ENCODE measurements at regions not wholly inside any gene's neighbourhood (a gene's known extent, or its start where the extent isn't known, plus 50 kb on each side); places are given as distances from the start of the nearest gene placed in this dataset.

DNA sequence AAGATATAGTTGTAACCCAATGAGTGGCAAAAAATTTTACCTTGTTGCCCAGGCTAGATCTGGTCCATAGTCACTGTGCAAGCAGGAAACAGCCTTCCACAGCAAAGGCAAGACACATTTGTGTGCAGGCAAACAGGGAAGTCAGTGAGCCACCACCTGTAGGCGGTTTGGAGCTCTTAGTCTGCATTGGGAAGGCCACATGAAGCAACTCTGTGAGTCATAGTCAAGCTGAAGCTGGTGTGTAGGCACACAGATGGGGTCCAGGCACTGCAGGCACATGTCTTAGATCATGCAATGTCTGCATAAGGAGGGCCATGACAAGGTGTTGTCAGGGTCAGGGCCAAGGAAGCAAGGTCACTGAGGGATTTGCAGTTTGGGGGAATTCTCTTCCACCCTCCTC lies 543.2 kb upstream of the EPHA7 start:
- H3K4me1 ChIP-seq (ENCODE audit: control extremely low read depth in 1 of 4, control insufficient read depth in 4 of 4, insufficient read depth in 4 of 4, low read length in 3 of 4), result no peaks in the 10 kb centered on the region

DNA sequence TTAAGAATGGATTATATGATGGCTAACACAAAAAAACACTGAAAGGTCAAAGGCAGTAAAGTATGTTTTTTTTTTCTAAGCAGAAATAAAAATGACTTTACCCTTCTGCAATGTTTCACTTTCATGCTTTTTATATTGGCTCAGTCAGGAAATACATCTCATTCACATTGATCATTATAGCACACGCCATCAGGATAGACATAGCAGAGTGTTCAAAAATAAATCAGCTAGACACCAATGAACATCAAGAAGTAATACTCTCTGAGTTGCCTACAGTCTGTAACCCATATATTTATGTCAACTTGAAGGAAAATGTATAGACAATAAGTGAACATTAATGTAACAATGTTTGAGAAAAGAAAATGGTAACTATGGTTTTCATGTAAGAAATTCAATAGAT lies 535.2 kb upstream of the EPHA7 start:
- WGBS (ENCODE audit: insufficient coverage), result no CpG with 5 or more reads among the region's 1 CpG
- H3K27me3 ChIP-seq (replicated peaks in 2 of 5; ENCODE audit: control insufficient read depth in 4 of 5, insufficient read depth in 5 of 5, low read length in 4 of 5), result no peaks in the 10 kb centered on the region
- DNase-seq, result no peak
- no peaks in the 10 kb centered on the region for H3K36me3 ChIP-seq (ENCODE audit: control insufficient read depth in 4 of 4, insufficient read depth in 4 of 4, low read length in 3 of 4)
- H3K9me3 ChIP-seq (ENCODE audit: control extremely low read depth in 1 of 5, control insufficient read depth in 4 of 5, insufficient read depth in 2 of 5, low read depth in 1 of 5, low read length in 4 of 5), result no peaks in the 10 kb centered on the region
- H3K4me1 ChIP-seq (ENCODE audit: control extremely low read depth in 1 of 4, control insufficient read depth in 4 of 4, insufficient read depth in 4 of 4, low read length in 3 of 4), result no peaks in the 10 kb centered on the region
- CTCF ChIA-PET, result no interaction called here
- H3K27ac ChIP-seq (ENCODE audit: insufficient read depth in 1 of 2, low read depth in 1 of 2, low read length in 2 of 2, poor library complexity in 1 of 2, severe bottlenecking in 2 of 2), result no peak overlapping the region
- POLR2A ChIA-PET, result no interaction called here
- H3K4me3 ChIP-seq (ENCODE audit: control insufficient read depth in 1 of 7, extremely low read depth in 1 of 7, insufficient read depth in 4 of 7, low read depth in 2 of 7, low read length in 6 of 7), result no peak overlapping the region

More for the DNA sequence above, 543.2 kb upstream of the EPHA7 start:
- Histone ChIP-seq H3K27me3 (replicated peaks in 2 of 5; ENCODE audit: control insufficient read depth in 4 of 5, insufficient read depth in 5 of 5, low read length in 4 of 5) (no peaks in the 10 kb centered on the region), H3K36me3 (ENCODE audit: control insufficient read depth in 4 of 4, insufficient read depth in 4 of 4, low read length in 3 of 4) (no peaks in the 10 kb centered on the region), H3K9me3 (ENCODE audit: control extremely low read depth in 1 of 5, control insufficient read depth in 4 of 5, insufficient read depth in 2 of 5, low read depth in 1 of 5, low read length in 4 of 5) (peaks cover 0 to 1% (median 0%) of the 10 kb centered on the region in 5 experiments), H3K4me3 (ENCODE audit: control insufficient read depth in 1 of 7, extremely low read depth in 1 of 7, insufficient read depth in 4 of 7, low read depth in 2 of 7, low read length in 6 of 7) (no peak overlapping the region), H3K27ac (ENCODE audit: insufficient read depth in 1 of 2, low read depth in 1 of 2, low read length in 2 of 2, poor library complexity in 1 of 2, severe bottlenecking in 2 of 2) (no peak overlapping the region)
- CTCF ChIA-PET, result no interaction called here
- POLR2A ChIA-PET, result no interaction called here
- no peak for DNase-seq
- WGBS (ENCODE audit: insufficient coverage), result 71% methylated on average over 1 of the region's 1 CpG

DNA sequence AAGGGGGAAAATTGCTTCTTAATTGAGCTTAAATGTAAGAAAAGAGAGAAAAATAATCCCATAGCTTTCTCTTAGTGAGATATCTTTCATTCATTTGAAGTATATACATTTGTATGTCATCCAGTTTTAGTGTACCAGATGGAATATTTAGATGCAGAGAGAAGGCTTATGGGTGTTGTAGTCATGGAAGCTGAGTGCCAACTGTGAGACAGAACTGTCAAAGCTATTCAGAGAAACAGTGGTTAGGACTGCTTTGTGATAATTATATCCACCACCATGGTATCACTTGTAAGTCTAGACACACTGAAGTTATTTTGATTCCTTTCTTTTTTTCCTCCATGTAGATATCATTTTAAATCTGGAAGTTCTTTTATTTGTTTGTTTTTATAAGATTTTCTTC lies 524.3 kb upstream of the EPHA7 start:
- CTCF ChIA-PET, result no interaction called here

DNA sequence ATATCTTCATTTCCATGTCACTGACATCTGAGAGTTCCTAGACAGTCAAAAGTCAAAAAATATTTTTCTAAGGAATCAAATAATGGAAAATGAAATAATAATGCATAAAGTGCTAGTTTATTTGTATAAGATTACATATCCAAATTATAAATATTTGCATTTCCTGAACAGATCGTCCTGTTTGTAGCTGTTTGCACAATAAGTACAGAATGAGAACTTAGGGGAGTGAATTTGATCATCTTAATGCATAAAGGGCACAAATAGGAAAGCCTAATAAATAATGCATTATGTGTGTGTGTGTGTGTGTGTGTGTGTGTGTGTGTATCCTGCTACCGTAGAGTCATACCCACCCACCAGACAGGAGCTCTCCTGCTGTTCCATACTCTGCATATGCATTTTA lies 521.0 kb upstream of the EPHA7 start:
- H3K27me3 ChIP-seq (replicated peaks in 2 of 5; ENCODE audit: control insufficient read depth in 4 of 5, insufficient read depth in 5 of 5, low read length in 4 of 5), result no peaks in the 10 kb centered on the region
- no peak for DNase-seq
- no peaks in the 10 kb centered on the region for H3K4me1 ChIP-seq (ENCODE audit: control extremely low read depth in 1 of 4, control insufficient read depth in 4 of 4, insufficient read depth in 4 of 4, low read length in 3 of 4)
- H3K9me3 ChIP-seq (ENCODE audit: control extremely low read depth in 1 of 5, control insufficient read depth in 4 of 5, insufficient read depth in 2 of 5, low read depth in 1 of 5, low read length in 4 of 5), result no peaks in the 10 kb centered on the region
- H3K27ac ChIP-seq (ENCODE audit: insufficient read depth in 1 of 2, low read depth in 1 of 2, low read length in 2 of 2, poor library complexity in 1 of 2, severe bottlenecking in 2 of 2), result no peak overlapping the region
- POLR2A ChIA-PET, result no interaction called here
- H3K36me3 ChIP-seq (ENCODE audit: control insufficient read depth in 4 of 4, insufficient read depth in 4 of 4, low read length in 3 of 4), result no peaks in the 10 kb centered on the region
- CTCF ChIA-PET, result no interaction called here
- WGBS (ENCODE audit: insufficient coverage), result no CpG with 5 or more reads among the region's 2 CpGs
- no peak overlapping the region for H3K4me3 ChIP-seq (ENCODE audit: control insufficient read depth in 1 of 7, extremely low read depth in 1 of 7, insufficient read depth in 4 of 7, low read depth in 2 of 7, low read length in 6 of 7)

More for the DNA sequence above, 524.3 kb upstream of the EPHA7 start:
- H3K4me1 ChIP-seq (ENCODE audit: control extremely low read depth in 1 of 4, control insufficient read depth in 4 of 4, insufficient read depth in 4 of 4, low read length in 3 of 4), result no peaks in the 10 kb centered on the region
- POLR2A ChIA-PET, result no interaction called here
- H3K36me3 ChIP-seq (ENCODE audit: control insufficient read depth in 4 of 4, insufficient read depth in 4 of 4, low read length in 3 of 4), result no peaks in the 10 kb centered on the region
- H3K27ac ChIP-seq (ENCODE audit: insufficient read depth in 1 of 2, low read depth in 1 of 2, low read length in 2 of 2, poor library complexity in 1 of 2, severe bottlenecking in 2 of 2), result no peak overlapping the region
- no peak overlapping the region for H3K4me3 ChIP-seq (ENCODE audit: control insufficient read depth in 1 of 7, extremely low read depth in 1 of 7, insufficient read depth in 4 of 7, low read depth in 2 of 7, low read length in 6 of 7)
- H3K9me3 ChIP-seq (ENCODE audit: control extremely low read depth in 1 of 5, control insufficient read depth in 4 of 5, insufficient read depth in 2 of 5, low read depth in 1 of 5, low read length in 4 of 5), result no peaks in the 10 kb centered on the region
- no peak for DNase-seq
- no peaks in the 10 kb centered on the region for H3K27me3 ChIP-seq (replicated peaks in 2 of 5; ENCODE audit: control insufficient read depth in 4 of 5, insufficient read depth in 5 of 5, low read length in 4 of 5)

DNA sequence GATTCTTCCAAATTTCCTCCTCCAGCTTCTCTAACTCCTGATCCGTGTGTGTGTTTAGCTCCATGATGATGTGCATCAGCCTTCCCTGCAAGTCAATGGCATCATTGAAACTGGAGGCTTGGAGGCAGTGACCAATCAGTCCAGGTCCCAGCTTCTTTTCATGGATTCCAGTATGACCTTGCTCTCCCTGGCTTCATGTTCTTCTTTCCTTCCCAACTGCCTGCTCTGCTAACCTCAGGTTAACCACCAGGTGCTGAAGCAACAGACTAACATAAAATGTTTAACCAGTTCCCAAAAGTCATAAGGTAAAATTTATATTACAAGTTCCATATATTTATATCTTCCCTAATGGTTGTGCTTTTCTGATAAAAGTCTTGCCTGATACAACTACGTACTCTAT lies 512.8 kb upstream of the EPHA7 start:
- no peak overlapping the region for H3K27ac ChIP-seq (ENCODE audit: insufficient read depth in 1 of 2, low read depth in 1 of 2, low read length in 2 of 2, poor library complexity in 1 of 2, severe bottlenecking in 2 of 2)
- no peaks in the 10 kb centered on the region for H3K4me1 ChIP-seq (ENCODE audit: control extremely low read depth in 1 of 4, control insufficient read depth in 4 of 4, insufficient read depth in 4 of 4, low read length in 3 of 4)
- ChIA-PET POLR2A (no interaction called here), CTCF (no interaction called here)
- no peak for DNase-seq
- H3K27me3 ChIP-seq (replicated peaks in 2 of 5; ENCODE audit: control insufficient read depth in 4 of 5, insufficient read depth in 5 of 5, low read length in 4 of 5), result no peaks in the 10 kb centered on the region
- 82% methylated on average over 2 of the region's 2 CpGs for WGBS (ENCODE audit: insufficient coverage)
- H3K9me3 ChIP-seq (ENCODE audit: control extremely low read depth in 1 of 5, control insufficient read depth in 4 of 5, insufficient read depth in 2 of 5, low read depth in 1 of 5, low read length in 4 of 5), result no peaks in the 10 kb centered on the region
- H3K36me3 ChIP-seq (ENCODE audit: control insufficient read depth in 4 of 4, insufficient read depth in 4 of 4, low read length in 3 of 4), result no peaks in the 10 kb centered on the region
- no peak overlapping the region for H3K4me3 ChIP-seq (ENCODE audit: control insufficient read depth in 1 of 7, extremely low read depth in 1 of 7, insufficient read depth in 4 of 7, low read depth in 2 of 7, low read length in 6 of 7)

DNA sequence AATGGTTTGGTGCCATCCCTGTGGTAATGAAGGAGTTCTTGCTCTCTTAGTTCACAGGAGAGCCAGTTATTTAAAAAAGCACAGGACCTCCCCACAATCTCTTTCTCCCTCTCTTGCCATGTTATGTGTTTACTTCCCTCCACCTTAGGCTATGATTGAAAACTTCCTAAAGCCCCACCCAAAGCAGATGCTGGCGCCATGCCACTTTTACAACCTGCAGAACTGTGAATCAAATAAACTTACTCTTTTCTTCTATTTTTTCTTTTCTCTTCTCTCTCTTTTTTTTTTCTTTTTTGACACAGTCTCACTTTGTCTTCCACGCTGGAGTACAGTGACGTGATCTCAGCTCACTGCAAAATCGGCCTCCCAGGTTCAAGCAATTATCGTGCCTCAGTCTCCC lies 508.4 kb upstream of the EPHA7 start:
- Histone ChIP-seq H3K36me3 (ENCODE audit: control insufficient read depth in 4 of 4, insufficient read depth in 4 of 4, low read length in 3 of 4) (no peaks in the 10 kb centered on the region), H3K4me3 (ENCODE audit: control insufficient read depth in 1 of 7, extremely low read depth in 1 of 7, insufficient read depth in 4 of 7, low read depth in 2 of 7, low read length in 6 of 7) (no peak overlapping the region), H3K4me1 (ENCODE audit: control extremely low read depth in 1 of 4, control insufficient read depth in 4 of 4, insufficient read depth in 4 of 4, low read length in 3 of 4) (no peaks in the 10 kb centered on the region), H3K27ac (ENCODE audit: insufficient read depth in 1 of 2, low read depth in 1 of 2, low read length in 2 of 2, poor library complexity in 1 of 2, severe bottlenecking in 2 of 2) (no peak overlapping the region), H3K27me3 (replicated peaks in 2 of 5; ENCODE audit: control insufficient read depth in 4 of 5, insufficient read depth in 5 of 5, low read length in 4 of 5) (no peaks in the 10 kb centered on the region), H3K9me3 (ENCODE audit: control extremely low read depth in 1 of 5, control insufficient read depth in 4 of 5, insufficient read depth in 2 of 5, low read depth in 1 of 5, low read length in 4 of 5) (no peaks in the 10 kb centered on the region)
- DNase-seq, result no peak
- WGBS (ENCODE audit: insufficient coverage), result 93% methylated on average over 4 of the region's 5 CpGs
- ChIA-PET POLR2A (no interaction called here), CTCF (no interaction called here)

DNA sequence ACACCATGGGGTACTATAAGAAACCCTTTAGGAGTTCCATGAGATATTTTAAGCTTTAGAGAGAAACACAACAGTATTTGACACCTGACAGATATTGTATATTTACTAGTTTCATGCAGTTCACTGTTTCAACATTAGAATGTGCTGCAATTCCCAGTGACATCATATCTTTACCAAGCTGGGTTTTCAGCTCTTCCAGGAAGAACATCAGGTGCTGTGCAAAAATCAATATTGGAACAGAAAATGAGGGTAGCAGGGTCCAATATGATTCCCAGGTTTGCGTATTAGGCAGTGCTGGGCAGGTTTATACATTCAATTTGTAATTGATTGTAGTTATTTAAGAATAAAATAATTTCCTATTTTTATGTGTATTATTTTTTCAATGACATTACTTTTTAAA lies 500.0 kb upstream of the EPHA7 start:
- no CpG with 5 or more reads among the region's 1 CpG for WGBS (ENCODE audit: insufficient coverage)
- Histone ChIP-seq H3K4me1 (ENCODE audit: control extremely low read depth in 1 of 4, control insufficient read depth in 4 of 4, insufficient read depth in 4 of 4, low read length in 3 of 4) (no peaks in the 10 kb centered on the region), H3K27me3 (replicated peaks in 2 of 5; ENCODE audit: control insufficient read depth in 4 of 5, insufficient read depth in 5 of 5, low read length in 4 of 5) (no peaks in the 10 kb centered on the region), H3K4me3 (ENCODE audit: control insufficient read depth in 1 of 7, extremely low read depth in 1 of 7, insufficient read depth in 4 of 7, low read depth in 2 of 7, low read length in 6 of 7) (no peak overlapping the region), H3K9me3 (ENCODE audit: control extremely low read depth in 1 of 5, control insufficient read depth in 4 of 5, insufficient read depth in 2 of 5, low read depth in 1 of 5, low read length in 4 of 5) (no peaks in the 10 kb centered on the region), H3K27ac (ENCODE audit: insufficient read depth in 1 of 2, low read depth in 1 of 2, low read length in 2 of 2, poor library complexity in 1 of 2, severe bottlenecking in 2 of 2) (no peak overlapping the region), H3K36me3 (ENCODE audit: control insufficient read depth in 4 of 4, insufficient read depth in 4 of 4, low read length in 3 of 4) (no peaks in the 10 kb centered on the region)
- no peak for DNase-seq
- POLR2A ChIA-PET, result no interaction called here
- CTCF ChIA-PET, result no interaction called here

DNA sequence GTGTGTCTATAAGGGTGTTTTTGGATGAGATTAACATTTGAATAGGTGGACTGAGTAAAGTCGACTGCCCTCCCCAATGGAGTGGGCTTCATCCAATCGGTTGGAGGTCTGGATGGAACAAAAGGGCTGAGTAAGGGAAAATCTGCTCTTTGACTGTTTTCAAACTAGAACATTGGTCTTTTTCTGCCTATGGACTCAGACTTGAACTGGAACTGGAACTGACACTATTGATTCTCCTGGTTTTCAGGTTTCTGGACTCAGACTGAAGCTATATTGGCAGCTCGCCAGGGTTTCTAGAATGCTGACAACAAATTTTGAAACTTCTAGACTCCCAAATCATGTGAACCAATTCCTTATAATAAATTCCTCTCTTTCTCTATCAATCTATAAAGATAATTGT lies 498.9 kb upstream of the EPHA7 start:
- POLR2A ChIA-PET, result no interaction called here
- H3K4me1 ChIP-seq (ENCODE audit: control extremely low read depth in 1 of 4, control insufficient read depth in 4 of 4, insufficient read depth in 4 of 4, low read length in 3 of 4), result no peaks in the 10 kb centered on the region
- 95% methylated on average over 2 of the region's 3 CpGs for WGBS (ENCODE audit: insufficient coverage)

More for the DNA sequence above, 498.9 kb upstream of the EPHA7 start:
- Histone ChIP-seq H3K27me3 (replicated peaks in 2 of 5; ENCODE audit: control insufficient read depth in 4 of 5, insufficient read depth in 5 of 5, low read length in 4 of 5) (no peaks in the 10 kb centered on the region), H3K9me3 (ENCODE audit: control extremely low read depth in 1 of 5, control insufficient read depth in 4 of 5, insufficient read depth in 2 of 5, low read depth in 1 of 5, low read length in 4 of 5) (no peaks in the 10 kb centered on the region), H3K27ac (ENCODE audit: insufficient read depth in 1 of 2, low read depth in 1 of 2, low read length in 2 of 2, poor library complexity in 1 of 2, severe bottlenecking in 2 of 2) (no peak overlapping the region), H3K4me3 (ENCODE audit: control insufficient read depth in 1 of 7, extremely low read depth in 1 of 7, insufficient read depth in 4 of 7, low read depth in 2 of 7, low read length in 6 of 7) (no peak overlapping the region), H3K36me3 (ENCODE audit: control insufficient read depth in 4 of 4, insufficient read depth in 4 of 4, low read length in 3 of 4) (no peaks in the 10 kb centered on the region)
- no peak for DNase-seq
- CTCF ChIA-PET, result no interaction called here

All from common myeloid progenitor, CD34-positive (primary cell).